Vagina (tissue), 2 donors: ENCODE measurements at regions not wholly inside any gene's neighbourhood (a gene's known extent, or its start where the extent isn't known, plus 50 kb on each side); places are given as distances from the start of the nearest gene placed in this dataset.
"Not testable (repeated sequence)": the region's sequence is repeated elsewhere in the genome, so short reads cannot be mapped to it uniquely, and the experiment has no call there.

Experiments
- DNase-seq, 2 donors: peaks; one replicate each; pipeline ENCODE4 v3.0.0-alpha.2; 2017; ENCODE audit errors: extremely low spot score in 2 of 2
- H3K27ac ChIP-seq: fragments of 200-600 bp; sonication (generic); one replicate; pipeline ENCODE4 v1.5.1; 2019
- H3K27me3 ChIP-seq: fragments of 200-600 bp; sonication (generic); one replicate; pipeline ENCODE4 v1.5.1; 2019
- H3K36me3 ChIP-seq, 2 donors: fragments of 200-600 bp; sonication (generic); one replicate each; pipeline ENCODE4 v1.5.1; 2017 to 2019
- H3K4me1 ChIP-seq: fragments of 200-600 bp; sonication (generic); one replicate; pipeline ENCODE4 v1.5.1; 2019
- H3K4me3 ChIP-seq, 2 donors: fragments of 200-600 bp; sonication (generic); 1 replicate in 1 of 2; 2 replicates in 1 of 2; pipeline ENCODE4 v1.5.1; 2016 to 2019
- H3K9me3 ChIP-seq: fragments of 200-600 bp; sonication (generic); one replicate; pipeline ENCODE4 v1.5.1; 2019
- POLR2A ChIP-seq, 2 donors: fragments of 450-650 bp; IDR thresholded peaks; one replicate each; pipeline ENCODE4 v1.6.1; 2017; ENCODE audit warnings: antibody characterized with exemption in 2 of 2, mild to moderate bottlenecking in 2 of 2, moderate library complexity in 2 of 2
- POLR2AphosphoS5 ChIP-seq, 2 donors: sonication (generic); formaldehyde crosslinking; IDR thresholded peaks; one replicate each; pipeline ENCODE4 v1.9.0; 2017; ENCODE audit warnings: antibody characterized with exemption in 2 of 2, mild to moderate bottlenecking in 2 of 2, low read depth in 1 of 2; ENCODE audit not compliant: insufficient read depth in 1 of 2
- intact Hi-C: fragments of 100-400 bp; cut with DNase I; formaldehyde crosslinking; loops from one replicate; pipeline ENCODE4 v1.15.1; 2023
- TF ChIP-seq, protein P1 (sequence below), 3 experiments: fragments of 450-650 bp in 2 of 3; fragments of 200-600 bp in 1 of 3; sonication (generic) in 1 of 3; IDR thresholded peaks; one replicate each; pipeline ENCODE4 v1.5.1; 2017 to 2019; ENCODE audit warnings: antibody characterized with exemption in 3 of 3, mild to moderate bottlenecking in 2 of 3, moderate library complexity in 2 of 3

DNA sequence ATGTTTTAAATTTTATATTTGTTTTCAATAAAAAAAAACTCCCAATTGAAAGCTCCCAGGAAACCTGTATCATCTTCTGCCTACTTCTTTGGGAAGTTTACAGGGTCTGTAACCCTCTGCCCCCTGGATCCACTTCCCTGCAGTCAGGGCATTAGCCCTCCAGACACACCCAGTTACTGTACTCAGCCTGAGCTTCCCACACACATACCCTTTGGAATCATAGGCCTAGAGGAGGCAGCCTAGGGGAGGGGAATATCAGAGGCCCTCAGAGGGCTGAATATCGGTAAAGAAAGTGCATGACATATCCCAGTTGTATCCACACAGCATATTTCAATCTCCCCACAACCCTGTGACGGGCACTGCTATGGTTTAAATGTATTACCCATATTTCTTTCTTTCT, 56.2 kb upstream of the TFPI start:
- H3K27me3 ChIP-seq, H3K4me3 ChIP-seq, H3K36me3 ChIP-seq, H3K9me3 ChIP-seq, DNase-seq, H3K4me1 ChIP-seq, intact Hi-C loops, H3K27ac ChIP-seq: not testable (repeated sequence)

DNA sequence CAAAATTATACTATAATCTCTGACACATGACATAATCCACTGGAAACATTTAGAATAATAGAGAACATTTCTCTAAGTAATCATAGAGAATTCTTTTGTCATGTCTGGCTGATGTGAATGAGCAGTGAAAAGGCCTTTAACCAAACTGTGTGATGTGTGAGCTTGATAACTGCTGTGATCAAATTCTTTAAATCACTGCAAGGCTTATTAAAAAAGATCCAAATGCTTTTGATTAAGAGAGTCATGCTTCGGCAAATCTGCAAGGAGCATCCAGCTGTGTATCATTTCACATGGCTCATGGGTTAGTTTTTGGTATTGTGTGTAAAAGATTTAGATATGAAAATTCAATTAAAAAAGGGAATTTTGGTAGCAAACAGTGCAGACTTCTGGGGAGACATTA, 58.6 kb upstream of the TFPI start:
- no peak for DNase-seq
- no peak overlapping the region for H3K4me3 ChIP-seq
- no peaks in the 10 kb centered on the region for H3K4me1 ChIP-seq
- TF ChIP-seq POLR2AphosphoS5 (IDR thresholded peaks at IDR 0.05; ENCODE audit: insufficient read depth in 1 of 2, low read depth in 1 of 2), result no peak
- H3K27ac ChIP-seq, result no peak overlapping the region
- no peaks in the 10 kb centered on the region for H3K27me3 ChIP-seq
- intact Hi-C loops, result no loop called here
- no peaks in the 10 kb centered on the region for H3K9me3 ChIP-seq
- H3K36me3 ChIP-seq, result no peaks in the 10 kb centered on the region

DNA sequence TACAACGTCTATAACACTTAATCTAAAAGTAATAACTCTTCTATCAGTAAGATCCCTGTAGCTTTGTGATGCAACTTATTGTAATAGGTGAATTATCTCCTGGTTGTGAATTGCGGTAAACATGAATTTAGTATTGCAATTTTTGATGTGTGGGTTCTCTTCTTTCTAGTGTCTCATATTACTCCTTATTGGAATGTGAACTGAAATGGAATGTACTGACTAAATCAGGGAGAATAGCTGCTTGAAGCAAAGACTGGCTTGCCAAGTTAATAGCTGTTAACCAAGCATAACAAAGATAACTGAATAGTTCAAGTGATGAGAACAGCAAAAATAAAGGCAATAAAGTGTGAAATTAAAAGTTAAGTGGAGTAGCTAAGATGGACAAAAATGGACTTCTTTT, 60.5 kb upstream of the TFPI start:
- Histone ChIP-seq H3K4me1 (no peaks in the 10 kb centered on the region), H3K36me3 (no peaks in the 10 kb centered on the region), H3K27ac (no peak overlapping the region), H3K4me3 (no peak overlapping the region), H3K9me3 (no peaks in the 10 kb centered on the region), H3K27me3 (no peaks in the 10 kb centered on the region)
- TF ChIP-seq POLR2AphosphoS5 (IDR thresholded peaks at IDR 0.05; ENCODE audit: insufficient read depth in 1 of 2, low read depth in 1 of 2) (no peak), POLR2A (IDR thresholded peaks at IDR 0.05) (no peak)
- TF ChIP-seq, protein P1, sequence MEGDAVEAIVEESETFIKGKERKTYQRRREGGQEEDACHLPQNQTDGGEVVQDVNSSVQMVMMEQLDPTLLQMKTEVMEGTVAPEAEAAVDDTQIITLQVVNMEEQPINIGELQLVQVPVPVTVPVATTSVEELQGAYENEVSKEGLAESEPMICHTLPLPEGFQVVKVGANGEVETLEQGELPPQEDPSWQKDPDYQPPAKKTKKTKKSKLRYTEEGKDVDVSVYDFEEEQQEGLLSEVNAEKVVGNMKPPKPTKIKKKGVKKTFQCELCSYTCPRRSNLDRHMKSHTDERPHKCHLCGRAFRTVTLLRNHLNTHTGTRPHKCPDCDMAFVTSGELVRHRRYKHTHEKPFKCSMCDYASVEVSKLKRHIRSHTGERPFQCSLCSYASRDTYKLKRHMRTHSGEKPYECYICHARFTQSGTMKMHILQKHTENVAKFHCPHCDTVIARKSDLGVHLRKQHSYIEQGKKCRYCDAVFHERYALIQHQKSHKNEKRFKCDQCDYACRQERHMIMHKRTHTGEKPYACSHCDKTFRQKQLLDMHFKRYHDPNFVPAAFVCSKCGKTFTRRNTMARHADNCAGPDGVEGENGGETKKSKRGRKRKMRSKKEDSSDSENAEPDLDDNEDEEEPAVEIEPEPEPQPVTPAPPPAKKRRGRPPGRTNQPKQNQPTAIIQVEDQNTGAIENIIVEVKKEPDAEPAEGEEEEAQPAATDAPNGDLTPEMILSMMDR (IDR thresholded peaks at IDR 0.05), result no peak
- intact Hi-C loops, result no loop called here
- no peak for DNase-seq

DNA sequence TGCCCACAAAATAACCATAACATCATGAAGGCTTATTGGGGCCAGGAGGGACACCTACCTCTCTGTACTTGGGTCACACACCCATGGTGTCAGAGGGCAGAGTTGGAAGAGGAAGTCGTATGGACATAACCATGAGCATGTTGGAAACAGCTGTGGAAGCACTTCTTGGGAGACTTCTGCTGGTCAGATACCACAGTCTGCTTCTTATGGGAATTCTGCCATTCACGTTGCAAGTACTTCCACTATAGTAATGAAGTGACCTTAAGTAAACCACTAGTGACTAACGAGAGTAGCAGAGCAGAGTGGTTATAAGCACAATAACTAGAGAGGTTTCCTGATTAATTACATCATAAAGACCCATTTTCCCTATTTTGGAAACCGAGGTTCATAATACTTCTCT, 61.1 kb upstream of the TFPI start:
- intact Hi-C loops, result no loop called here
- Histone ChIP-seq H3K9me3 (no peaks in the 10 kb centered on the region), H3K4me3 (no peak overlapping the region), H3K27me3 (no peaks in the 10 kb centered on the region), H3K36me3 (no peaks in the 10 kb centered on the region), H3K27ac (no peak overlapping the region), H3K4me1 (no peaks in the 10 kb centered on the region)
- DNase-seq, result no peak
- TF ChIP-seq POLR2A (IDR thresholded peaks at IDR 0.05) (no peak), POLR2AphosphoS5 (IDR thresholded peaks at IDR 0.05; ENCODE audit: insufficient read depth in 1 of 2, low read depth in 1 of 2) (no peak)
- TF ChIP-seq, protein P1 (IDR thresholded peaks at IDR 0.05), result no peak

- H3K4me3 ChIP-seq, result no peak overlapping the region
- H3K36me3 ChIP-seq, result no peaks in the 10 kb centered on the region
- DNase-seq, result no peak
- no peaks in the 10 kb centered on the region for H3K4me1 ChIP-seq
- H3K9me3 ChIP-seq, result no peaks in the 10 kb centered on the region
- TF ChIP-seq, protein P1 (IDR thresholded peaks at IDR 0.05), result no peak
- TF ChIP-seq POLR2AphosphoS5 (IDR thresholded peaks at IDR 0.05; ENCODE audit: insufficient read depth in 1 of 2, low read depth in 1 of 2) (no peak), POLR2A (IDR thresholded peaks at IDR 0.05) (no peak)
- no peak overlapping the region for H3K27ac ChIP-seq
- no peaks in the 10 kb centered on the region for H3K27me3 ChIP-seq
- intact Hi-C loops, result no loop called here
Measured at GRCh38 chr2:187615902-187616301, 61.7 kb upstream of the TFPI start.

DNA sequence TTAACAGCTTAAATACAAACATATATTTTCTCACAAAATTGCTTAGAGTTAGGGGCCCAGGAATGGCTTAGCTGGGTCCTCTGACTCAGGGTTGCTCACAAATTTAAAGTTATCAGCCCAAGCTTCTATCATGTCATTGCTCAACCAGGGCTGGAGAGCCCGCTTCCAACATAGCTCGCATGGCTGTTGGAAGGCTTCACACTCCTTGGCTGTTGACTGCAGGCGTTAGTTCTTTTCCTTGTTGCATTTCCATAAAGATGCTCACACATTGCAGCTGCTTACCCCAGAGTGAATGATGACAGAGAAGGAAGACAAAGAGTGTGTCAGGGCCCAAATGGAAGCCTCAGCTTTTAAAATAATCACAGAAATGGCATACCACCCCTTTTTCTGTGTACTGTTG, 62.9 kb upstream of the TFPI start:
- Histone ChIP-seq H3K36me3 (no peaks in the 10 kb centered on the region), H3K27ac (no peak overlapping the region), H3K4me3 (no peak overlapping the region), H3K9me3 (no peaks in the 10 kb centered on the region), H3K27me3 (no peaks in the 10 kb centered on the region), H3K4me1 (no peaks in the 10 kb centered on the region)
- TF ChIP-seq POLR2AphosphoS5 (IDR thresholded peaks at IDR 0.05; ENCODE audit: insufficient read depth in 1 of 2, low read depth in 1 of 2) (no peak), POLR2A (IDR thresholded peaks at IDR 0.05) (no peak)
- TF ChIP-seq, protein P1 (IDR thresholded peaks at IDR 0.05), result no peak
- intact Hi-C loops, result no loop called here
- no peak for DNase-seq
